WI38 (cell line): ENCODE measurements at regions not wholly inside any gene's neighbourhood (a gene's known extent, or its start where the extent isn't known, plus 50 kb on each side); places are given as distances from the start of the nearest gene placed in this dataset.

Experiments used
- H3K4me3 ChIP-seq: 2 replicates; pipeline ENCODE4 v1.5.1; 2011; ENCODE audit warnings: low read depth, mild to moderate bottlenecking, control low read depth, low read length
- TF ChIP-seq, protein P1 (sequence below): IDR thresholded peaks from 2 replicates; pipeline ENCODE4 v1.5.1; 2012; ENCODE audit warnings: low read depth, mild to moderate bottlenecking, control low read depth, low read length

DNA sequence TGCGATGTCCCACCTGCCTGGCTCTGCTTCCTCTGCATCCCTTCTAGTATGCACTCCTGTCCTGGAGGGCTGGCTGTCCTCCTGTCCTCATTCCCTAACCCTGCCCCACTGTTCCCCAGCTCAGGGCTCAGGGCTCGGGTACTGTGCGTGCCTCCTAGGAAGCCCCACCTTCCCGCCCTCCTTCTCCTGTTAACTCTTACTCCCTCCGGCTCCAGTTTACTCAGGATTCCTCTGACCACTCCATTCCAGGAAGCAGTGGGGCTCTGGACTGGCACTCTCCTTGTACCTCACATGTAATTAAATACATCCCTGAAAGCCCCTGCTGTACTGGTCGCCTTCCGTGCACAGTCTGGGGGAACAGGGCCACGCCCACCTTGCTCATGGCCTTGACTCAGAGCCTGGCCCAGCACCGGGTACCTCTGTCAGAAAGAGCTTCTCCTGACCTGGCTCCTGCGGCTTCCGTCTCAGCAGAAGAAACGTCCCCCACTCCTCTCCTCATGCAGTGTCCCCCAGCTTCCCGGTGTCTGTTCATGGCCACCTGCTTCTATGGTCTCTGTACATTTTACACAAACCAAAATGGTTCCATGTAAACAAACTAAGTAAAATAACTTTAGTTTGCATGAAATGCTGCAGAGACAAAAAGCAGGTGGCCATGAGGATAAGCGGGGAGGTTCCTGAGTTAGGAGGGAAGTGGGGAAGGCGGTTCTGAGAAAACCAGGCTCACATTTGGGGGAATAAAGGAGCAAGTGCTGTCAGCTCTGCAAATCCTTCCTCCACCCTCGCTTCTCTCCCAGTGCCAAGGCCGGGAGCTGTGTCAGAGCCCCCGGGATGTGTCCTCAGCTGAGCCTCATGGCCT, 445.9 kb downstream of the BRD1 start:
- TF ChIP-seq, protein P1, sequence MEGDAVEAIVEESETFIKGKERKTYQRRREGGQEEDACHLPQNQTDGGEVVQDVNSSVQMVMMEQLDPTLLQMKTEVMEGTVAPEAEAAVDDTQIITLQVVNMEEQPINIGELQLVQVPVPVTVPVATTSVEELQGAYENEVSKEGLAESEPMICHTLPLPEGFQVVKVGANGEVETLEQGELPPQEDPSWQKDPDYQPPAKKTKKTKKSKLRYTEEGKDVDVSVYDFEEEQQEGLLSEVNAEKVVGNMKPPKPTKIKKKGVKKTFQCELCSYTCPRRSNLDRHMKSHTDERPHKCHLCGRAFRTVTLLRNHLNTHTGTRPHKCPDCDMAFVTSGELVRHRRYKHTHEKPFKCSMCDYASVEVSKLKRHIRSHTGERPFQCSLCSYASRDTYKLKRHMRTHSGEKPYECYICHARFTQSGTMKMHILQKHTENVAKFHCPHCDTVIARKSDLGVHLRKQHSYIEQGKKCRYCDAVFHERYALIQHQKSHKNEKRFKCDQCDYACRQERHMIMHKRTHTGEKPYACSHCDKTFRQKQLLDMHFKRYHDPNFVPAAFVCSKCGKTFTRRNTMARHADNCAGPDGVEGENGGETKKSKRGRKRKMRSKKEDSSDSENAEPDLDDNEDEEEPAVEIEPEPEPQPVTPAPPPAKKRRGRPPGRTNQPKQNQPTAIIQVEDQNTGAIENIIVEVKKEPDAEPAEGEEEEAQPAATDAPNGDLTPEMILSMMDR = no peak
- no peak overlapping the region for H3K4me3 ChIP-seq

DNA sequence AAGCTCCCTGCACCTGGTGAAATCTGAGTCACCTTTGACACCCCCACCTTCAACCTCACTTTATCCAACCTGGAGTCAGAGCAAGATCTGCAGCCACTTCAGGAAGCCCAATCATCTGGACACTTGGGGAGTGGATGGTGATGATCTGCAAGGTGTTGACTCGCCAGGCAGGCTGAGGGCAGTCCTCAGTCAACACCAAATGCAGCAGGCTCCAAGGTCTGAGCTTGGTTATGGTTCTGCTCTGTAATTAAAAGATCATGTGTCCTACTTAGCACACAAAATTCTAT, 446.9 kb downstream of the BRD1 start:
- no peak overlapping the region for H3K4me3 ChIP-seq
- TF ChIP-seq, protein P1 = no peak

DNA sequence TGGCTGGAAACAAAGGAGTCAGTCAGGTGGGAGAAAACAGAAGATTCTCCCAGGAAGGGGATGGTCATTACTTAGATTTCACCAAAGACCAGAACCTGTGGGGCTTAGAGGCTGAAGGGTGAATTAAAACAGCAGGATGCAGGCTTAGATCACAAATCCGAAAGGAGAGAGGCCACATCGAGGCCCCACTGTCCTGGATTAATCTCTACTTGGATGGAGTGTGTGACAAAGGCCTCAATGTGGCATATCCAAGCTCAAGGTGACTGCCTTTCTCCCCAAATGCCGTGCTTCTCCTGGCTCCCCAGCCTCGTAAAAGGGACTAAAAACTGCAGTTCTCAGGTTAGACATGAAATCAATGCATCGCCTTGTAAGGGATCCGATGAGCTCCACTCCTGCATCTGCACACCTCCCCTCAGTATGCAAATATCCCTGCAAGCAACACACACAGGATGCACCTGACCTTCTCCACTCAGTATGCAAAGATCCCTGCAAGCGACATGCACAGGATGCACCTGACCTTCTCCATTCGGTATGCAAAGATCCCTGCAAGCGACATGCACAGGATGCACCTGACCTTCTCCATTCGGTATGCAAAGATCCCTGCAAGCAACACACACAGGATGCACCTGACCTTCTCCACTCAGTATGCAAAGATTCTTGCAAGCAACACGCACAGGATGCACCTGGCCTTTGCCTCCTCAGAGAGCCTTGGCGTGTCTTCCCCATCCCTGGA, 447.4 kb downstream of the BRD1 start:
- TF ChIP-seq, protein P1 = no peak
- H3K4me3 ChIP-seq = no peak overlapping the region

DNA sequence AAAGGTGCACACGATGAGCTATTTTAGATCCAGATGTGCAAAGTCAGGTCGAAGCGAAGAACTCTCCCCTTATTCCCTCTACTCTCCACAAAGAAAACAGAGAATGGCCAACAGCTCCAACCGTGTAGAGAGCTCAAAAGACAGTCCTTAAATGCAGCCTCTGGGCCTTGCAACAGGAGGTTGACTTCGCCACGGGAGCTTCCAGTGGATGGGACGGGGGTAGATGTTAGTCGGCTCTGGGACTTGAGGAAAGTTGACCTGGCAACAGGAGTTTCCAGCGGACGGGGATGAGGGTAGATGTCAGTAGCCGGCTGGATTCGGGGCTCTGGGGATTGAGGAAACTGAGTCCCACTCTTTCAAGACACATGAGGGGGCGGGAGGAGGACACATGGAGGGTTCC, 450.4 kb downstream of the BRD1 start:
- H3K4me3 ChIP-seq = no peak overlapping the region
- TF ChIP-seq, protein P1 = no peak

DNA sequence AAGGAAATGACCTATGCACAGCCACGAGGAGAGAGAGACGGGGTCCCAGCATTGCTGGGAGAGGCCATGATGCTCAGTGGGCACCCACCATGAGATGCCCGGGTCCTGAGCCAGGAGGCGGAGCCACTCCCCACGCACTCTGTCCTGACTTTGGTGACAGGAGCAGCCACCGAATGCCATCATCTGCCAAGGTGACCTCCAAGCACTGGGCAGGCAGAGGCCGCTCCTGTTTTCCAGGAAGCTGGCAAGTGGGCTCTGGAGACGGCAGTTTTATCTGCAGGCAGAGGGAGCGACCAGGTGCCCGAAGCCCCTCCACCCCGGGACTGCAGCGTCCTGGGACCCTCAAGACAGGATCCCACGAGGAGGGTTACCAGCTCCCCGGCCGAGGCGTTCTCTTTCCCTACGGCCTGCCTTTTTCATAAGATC, 453.9 kb downstream of the BRD1 start:
- TF ChIP-seq, protein P1 = no peak
- no peak overlapping the region for H3K4me3 ChIP-seq

DNA sequence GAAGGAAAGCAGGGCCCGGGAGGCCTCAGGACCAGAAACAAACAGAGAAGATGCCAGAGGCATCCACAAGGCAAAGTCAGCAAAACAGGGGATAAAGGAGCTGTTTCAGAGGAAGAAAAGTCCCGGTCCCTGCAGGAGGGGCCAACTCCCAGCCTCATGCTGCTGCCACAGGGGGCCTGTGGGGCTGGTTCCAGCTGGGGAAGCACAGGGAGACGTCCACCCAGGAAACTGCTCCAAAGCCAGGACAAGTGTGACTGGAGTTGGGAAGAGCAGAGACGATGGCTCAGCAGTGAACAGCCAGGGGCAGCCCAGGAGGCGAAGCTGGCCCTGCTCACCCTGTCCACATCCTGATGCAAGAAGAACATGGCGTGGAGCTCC, 454.4 kb downstream of the BRD1 start:
- H3K4me3 ChIP-seq = no peak overlapping the region
- TF ChIP-seq, protein P1 = no peak
